ENCODE measurements at regions not wholly inside any gene's neighbourhood (a gene's known extent, or its start where the extent isn't known, plus 50 kb on each side); places are given as distances from the start of the nearest gene placed in this dataset.

GRCh38 chr4:29467044-29467717, 1253.0 kb upstream of the PCDH7 start:
- no peak for DNase-seq (ENCODE audit: low spot score)
